H1 (cell line): ENCODE measurements at regions not wholly inside any gene's neighbourhood (a gene's known extent, or its start where the extent isn't known, plus 50 kb on each side); places are given as distances from the start of the nearest gene placed in this dataset.

ENCODE experiments used
- PHF8 ChIP-seq: fragments of 200-600 bp; sonication (generic); conservative IDR thresholded peaks from 2 replicates; pipeline ENCODE4 v1.7.1; 2012; ENCODE audit warnings: low read depth, mild to moderate bottlenecking, inconsistent platforms, low read length, moderate library complexity
- RAD21 ChIP-seq, 2 experiments: IDR thresholded peaks in 1 of 2; conservative IDR thresholded peaks in 1 of 2; 2 replicates each; pipeline ENCODE4 v1.6.1; 2011; ENCODE audit warnings: low read depth in 2 of 2, low read length in 2 of 2, improper control_type of control experiment in 1 of 2, inconsistent platforms in 1 of 2, mild to moderate bottlenecking in 1 of 2, moderate library complexity in 1 of 2
- RFX5 ChIP-seq: IDR thresholded peaks from 2 replicates; pipeline ENCODE4 v1.6.1; 2011; ENCODE audit warnings: low read depth, low read length, improper control_type of control experiment, borderline replicate concordance
- SIRT6 ChIP-seq: IDR thresholded peaks from one replicate; pipeline ENCODE4 v1.7.1; 2012; ENCODE audit warnings: low read length, inconsistent platforms
- SP2 ChIP-seq: IDR thresholded peaks from 2 replicates; pipeline ENCODE4 v1.6.1; 2012; ENCODE audit warnings: mild to moderate bottlenecking, low read length, inconsistent platforms
- TF ChIP-seq, protein P1 (sequence below): fragments of 300-600 bp; sonication (generic); IDR thresholded peaks from 2 replicates; pipeline ENCODE4 v1.7.1; 2012; ENCODE audit warnings: low read length, moderate library complexity, mild to moderate bottlenecking, inconsistent platforms; ENCODE audit not compliant: insufficient replicate concordance

DNA sequence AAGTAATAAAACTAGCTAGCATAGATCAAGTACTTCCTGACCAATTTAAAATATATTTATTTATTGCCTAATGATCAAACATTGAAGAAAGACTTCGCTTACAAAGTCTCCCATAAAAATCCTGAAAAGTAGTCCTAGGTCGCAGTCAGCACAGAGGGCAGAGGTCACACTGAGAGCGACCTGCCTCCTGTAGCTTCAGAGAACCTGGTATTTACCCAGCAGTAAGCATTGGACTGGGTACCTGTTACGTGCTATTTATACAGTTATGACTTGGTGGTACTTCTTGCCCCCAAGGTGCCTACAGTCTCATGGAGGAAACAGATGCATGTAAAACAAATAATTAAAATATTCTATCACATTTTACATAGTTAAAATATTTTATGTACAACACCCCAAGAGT lies 274.1 kb upstream of the G2E3 start (continued):
- TF ChIP-seq, protein P1, sequence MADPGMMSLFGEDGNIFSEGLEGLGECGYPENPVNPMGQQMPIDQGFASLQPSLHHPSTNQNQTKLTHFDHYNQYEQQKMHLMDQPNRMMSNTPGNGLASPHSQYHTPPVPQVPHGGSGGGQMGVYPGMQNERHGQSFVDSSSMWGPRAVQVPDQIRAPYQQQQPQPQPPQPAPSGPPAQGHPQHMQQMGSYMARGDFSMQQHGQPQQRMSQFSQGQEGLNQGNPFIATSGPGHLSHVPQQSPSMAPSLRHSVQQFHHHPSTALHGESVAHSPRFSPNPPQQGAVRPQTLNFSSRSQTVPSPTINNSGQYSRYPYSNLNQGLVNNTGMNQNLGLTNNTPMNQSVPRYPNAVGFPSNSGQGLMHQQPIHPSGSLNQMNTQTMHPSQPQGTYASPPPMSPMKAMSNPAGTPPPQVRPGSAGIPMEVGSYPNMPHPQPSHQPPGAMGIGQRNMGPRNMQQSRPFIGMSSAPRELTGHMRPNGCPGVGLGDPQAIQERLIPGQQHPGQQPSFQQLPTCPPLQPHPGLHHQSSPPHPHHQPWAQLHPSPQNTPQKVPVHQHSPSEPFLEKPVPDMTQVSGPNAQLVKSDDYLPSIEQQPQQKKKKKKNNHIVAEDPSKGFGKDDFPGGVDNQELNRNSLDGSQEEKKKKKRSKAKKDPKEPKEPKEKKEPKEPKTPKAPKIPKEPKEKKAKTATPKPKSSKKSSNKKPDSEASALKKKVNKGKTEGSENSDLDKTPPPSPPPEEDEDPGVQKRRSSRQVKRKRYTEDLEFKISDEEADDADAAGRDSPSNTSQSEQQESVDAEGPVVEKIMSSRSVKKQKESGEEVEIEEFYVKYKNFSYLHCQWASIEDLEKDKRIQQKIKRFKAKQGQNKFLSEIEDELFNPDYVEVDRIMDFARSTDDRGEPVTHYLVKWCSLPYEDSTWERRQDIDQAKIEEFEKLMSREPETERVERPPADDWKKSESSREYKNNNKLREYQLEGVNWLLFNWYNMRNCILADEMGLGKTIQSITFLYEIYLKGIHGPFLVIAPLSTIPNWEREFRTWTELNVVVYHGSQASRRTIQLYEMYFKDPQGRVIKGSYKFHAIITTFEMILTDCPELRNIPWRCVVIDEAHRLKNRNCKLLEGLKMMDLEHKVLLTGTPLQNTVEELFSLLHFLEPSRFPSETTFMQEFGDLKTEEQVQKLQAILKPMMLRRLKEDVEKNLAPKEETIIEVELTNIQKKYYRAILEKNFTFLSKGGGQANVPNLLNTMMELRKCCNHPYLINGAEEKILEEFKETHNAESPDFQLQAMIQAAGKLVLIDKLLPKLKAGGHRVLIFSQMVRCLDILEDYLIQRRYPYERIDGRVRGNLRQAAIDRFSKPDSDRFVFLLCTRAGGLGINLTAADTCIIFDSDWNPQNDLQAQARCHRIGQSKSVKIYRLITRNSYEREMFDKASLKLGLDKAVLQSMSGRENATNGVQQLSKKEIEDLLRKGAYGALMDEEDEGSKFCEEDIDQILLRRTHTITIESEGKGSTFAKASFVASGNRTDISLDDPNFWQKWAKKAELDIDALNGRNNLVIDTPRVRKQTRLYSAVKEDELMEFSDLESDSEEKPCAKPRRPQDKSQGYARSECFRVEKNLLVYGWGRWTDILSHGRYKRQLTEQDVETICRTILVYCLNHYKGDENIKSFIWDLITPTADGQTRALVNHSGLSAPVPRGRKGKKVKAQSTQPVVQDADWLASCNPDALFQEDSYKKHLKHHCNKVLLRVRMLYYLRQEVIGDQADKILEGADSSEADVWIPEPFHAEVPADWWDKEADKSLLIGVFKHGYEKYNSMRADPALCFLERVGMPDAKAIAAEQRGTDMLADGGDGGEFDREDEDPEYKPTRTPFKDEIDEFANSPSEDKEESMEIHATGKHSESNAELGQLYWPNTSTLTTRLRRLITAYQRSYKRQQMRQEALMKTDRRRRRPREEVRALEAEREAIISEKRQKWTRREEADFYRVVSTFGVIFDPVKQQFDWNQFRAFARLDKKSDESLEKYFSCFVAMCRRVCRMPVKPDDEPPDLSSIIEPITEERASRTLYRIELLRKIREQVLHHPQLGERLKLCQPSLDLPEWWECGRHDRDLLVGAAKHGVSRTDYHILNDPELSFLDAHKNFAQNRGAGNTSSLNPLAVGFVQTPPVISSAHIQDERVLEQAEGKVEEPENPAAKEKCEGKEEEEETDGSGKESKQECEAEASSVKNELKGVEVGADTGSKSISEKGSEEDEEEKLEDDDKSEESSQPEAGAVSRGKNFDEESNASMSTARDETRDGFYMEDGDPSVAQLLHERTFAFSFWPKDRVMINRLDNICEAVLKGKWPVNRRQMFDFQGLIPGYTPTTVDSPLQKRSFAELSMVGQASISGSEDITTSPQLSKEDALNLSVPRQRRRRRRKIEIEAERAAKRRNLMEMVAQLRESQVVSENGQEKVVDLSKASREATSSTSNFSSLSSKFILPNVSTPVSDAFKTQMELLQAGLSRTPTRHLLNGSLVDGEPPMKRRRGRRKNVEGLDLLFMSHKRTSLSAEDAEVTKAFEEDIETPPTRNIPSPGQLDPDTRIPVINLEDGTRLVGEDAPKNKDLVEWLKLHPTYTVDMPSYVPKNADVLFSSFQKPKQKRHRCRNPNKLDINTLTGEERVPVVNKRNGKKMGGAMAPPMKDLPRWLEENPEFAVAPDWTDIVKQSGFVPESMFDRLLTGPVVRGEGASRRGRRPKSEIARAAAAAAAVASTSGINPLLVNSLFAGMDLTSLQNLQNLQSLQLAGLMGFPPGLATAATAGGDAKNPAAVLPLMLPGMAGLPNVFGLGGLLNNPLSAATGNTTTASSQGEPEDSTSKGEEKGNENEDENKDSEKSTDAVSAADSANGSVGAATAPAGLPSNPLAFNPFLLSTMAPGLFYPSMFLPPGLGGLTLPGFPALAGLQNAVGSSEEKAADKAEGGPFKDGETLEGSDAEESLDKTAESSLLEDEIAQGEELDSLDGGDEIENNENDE: no peak
- no peak for TF ChIP-seq PHF8
- no peak for TF ChIP-seq RAD21 (IDR thresholded peaks at IDR 0.05 in 1 of 2, conservative IDR thresholded peaks at IDR 0.05 in 1 of 2; ENCODE audit: low read depth in 2 of 2, low read length in 2 of 2)
- TF ChIP-seq SIRT6: no peak
- TF ChIP-seq RFX5: no peak
- no peak for TF ChIP-seq SP2
